Fibroblast of lung (primary cell): ENCODE measurements at regions not wholly inside any gene's neighbourhood (a gene's known extent, or its start where the extent isn't known, plus 50 kb on each side); places are given as distances from the start of the nearest gene placed in this dataset.

Experiments
- CTCF ChIP-seq, 2 donors: IDR thresholded peaks in 1 of 2; conservative IDR thresholded peaks in 1 of 2; 1 replicate in 1 of 2; 2 replicates in 1 of 2; pipeline ENCODE4 v1.5.1; 2011 to 2012; ENCODE audit warnings: low read length in 2 of 2, control low read depth in 1 of 2, inconsistent platforms in 1 of 2, low read depth in 1 of 2, mild to moderate bottlenecking in 1 of 2
- EZH2 ChIP-seq: IDR thresholded peaks from 2 replicates; pipeline ENCODE4 v1.5.1; 2012; ENCODE audit warnings: low read length, control low read depth, mild to moderate bottlenecking; ENCODE audit errors: missing control alignments

- TF ChIP-seq CTCF (conservative IDR thresholded peaks at IDR 0.05 in 1 of 2, IDR thresholded peaks at IDR 0.05 in 1 of 2; ENCODE audit: low read depth in 1 of 2, low read length in 2 of 2) (no peak), EZH2 (no peak)
These were observed 174.0 kb downstream of the DAD1 start for GRCh38 chr14:22414876-22415604.
